SJSA1 (cell line): ENCODE measurements at regions not wholly inside any gene's neighbourhood (a gene's known extent, or its start where the extent isn't known, plus 50 kb on each side); places are given as distances from the start of the nearest gene placed in this dataset.

ENCODE experiments used
- DNase-seq, 2 experiments: peaks; one replicate each; pipeline ENCODE4 v3.0.0-alpha.2; 2015 to 2020; ENCODE audit warnings: low spot score in 2 of 2, low read depth in 1 of 2
- H3K27ac ChIP-seq: fragments of 250-450 bp; sonication (Bioruptor Pico); 2 replicates; pipeline ENCODE4 v1.5.1; 2020; ENCODE audit warnings: mild to moderate bottlenecking, moderate library complexity
- H3K27me3 ChIP-seq: fragments of 250-450 bp; sonication (Bioruptor Pico); replicated peaks from 2 replicates; pipeline ENCODE4 v1.5.1; 2020; ENCODE audit warnings: mild to moderate bottlenecking, moderate library complexity
- H3K36me3 ChIP-seq: fragments of 250-450 bp; sonication (Bioruptor Pico); 2 replicates; pipeline ENCODE4 v1.5.1; 2020; ENCODE audit warnings: mild to moderate bottlenecking
- H3K4me1 ChIP-seq: fragments of 250-450 bp; sonication (Bioruptor Pico); replicated peaks from 2 replicates; pipeline ENCODE4 v1.6.1; 2021; ENCODE audit warnings: mild to moderate bottlenecking
- H3K4me3 ChIP-seq: fragments of 250-450 bp; sonication (Bioruptor Pico); 2 replicates; pipeline ENCODE4 v1.5.1; 2020; ENCODE audit warnings: mild to moderate bottlenecking
- H3K9me3 ChIP-seq: fragments of 250-450 bp; sonication (Bioruptor Pico); replicated peaks from 2 replicates; pipeline ENCODE4 v1.5.1; 2020; ENCODE audit warnings: mild to moderate bottlenecking

DNA sequence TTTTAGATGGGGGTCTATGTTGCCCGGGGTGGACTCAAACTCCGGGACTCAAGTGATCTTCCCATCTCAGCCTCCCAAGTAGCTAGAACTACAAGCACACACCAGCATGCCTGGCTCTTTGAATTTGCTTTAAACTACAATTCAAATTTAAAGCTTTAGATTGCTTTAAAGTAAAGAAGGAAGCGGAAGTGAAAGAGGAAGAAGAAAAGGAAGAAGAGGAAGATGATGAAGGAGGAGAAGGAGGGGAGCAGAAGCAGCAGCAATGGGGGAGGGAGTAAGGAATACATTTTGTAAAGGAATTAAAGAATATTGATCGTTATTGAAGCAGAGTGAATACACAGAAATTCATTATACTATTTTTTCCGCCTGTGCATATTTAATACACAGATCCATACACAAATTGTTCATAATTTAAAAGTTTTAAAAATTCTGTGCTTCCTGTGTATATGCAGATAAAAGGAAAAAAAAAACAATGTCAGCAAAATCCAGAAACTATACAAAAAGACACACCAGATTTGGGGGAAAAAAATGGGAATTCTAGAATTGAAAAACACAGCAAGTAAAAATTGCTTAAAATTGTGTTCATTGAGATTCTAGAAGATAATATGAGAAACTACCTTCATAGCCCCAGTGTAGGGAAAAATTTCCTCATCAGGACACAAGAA, 60.8 kb upstream of the KCNMA1 start:
- Histone ChIP-seq H3K27me3 (no peaks in the 10 kb centered on the region; the same call in none of the 2 replicates), H3K4me3 (no peak overlapping the region), H3K36me3 (no peaks in the 10 kb centered on the region), H3K4me1 (no peaks in the 10 kb centered on the region), H3K9me3 (no peaks in the 10 kb centered on the region), H3K27ac (no peak overlapping the region)
- no peak for DNase-seq

DNA sequence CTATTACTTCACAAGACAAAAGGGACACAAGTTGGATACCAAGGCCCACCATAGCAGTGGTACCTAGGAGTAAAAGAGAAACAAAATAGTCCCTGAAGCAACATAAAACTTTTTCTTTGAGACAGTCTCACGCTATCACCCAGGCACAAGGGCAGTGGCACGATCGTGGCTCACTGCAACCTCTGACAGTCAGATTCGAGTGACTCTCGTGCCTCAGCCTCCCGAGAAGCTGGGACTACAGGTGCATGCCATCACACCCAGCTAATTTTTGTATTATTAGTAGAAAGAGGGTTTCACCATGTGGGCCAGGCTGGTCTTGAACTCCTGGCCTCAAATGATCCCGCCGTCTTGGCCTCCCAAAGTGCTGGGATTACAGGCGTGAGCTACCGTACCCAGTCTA, 59.0 kb upstream of the KCNMA1 start:
- H3K4me3 ChIP-seq = no peak overlapping the region
- no peak for DNase-seq
- no peaks in the 10 kb centered on the region; the same call in none of the 2 replicates for H3K27me3 ChIP-seq
- no peaks in the 10 kb centered on the region for H3K9me3 ChIP-seq
- no peaks in the 10 kb centered on the region for H3K4me1 ChIP-seq
- no peaks in the 10 kb centered on the region for H3K36me3 ChIP-seq
- no peak overlapping the region for H3K27ac ChIP-seq

DNA sequence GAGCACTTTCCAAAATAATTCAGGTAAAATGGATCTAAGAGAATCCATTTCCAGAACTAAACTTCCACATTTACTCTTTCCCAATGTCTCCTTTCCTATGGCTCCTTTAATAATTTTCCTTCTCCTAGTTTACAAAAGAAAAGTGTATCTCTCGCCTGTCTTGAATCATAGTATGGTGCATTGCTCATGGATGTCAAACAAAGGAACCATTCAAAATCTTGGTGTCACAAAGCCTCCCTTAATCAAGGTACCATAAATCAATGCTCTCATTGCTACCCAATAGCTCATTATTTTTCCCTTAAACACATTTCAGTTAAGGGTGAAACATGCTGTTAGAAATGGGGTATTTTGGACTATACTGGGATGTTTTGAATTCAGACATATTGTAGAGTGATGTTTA, 57.6 kb upstream of the KCNMA1 start:
- H3K4me1 ChIP-seq = no peaks in the 10 kb centered on the region
- no peak for DNase-seq
- no peak overlapping the region for H3K27ac ChIP-seq
- no peak overlapping the region for H3K4me3 ChIP-seq
- H3K9me3 ChIP-seq = no peaks in the 10 kb centered on the region
- no peaks in the 10 kb centered on the region; the same call in none of the 2 replicates for H3K27me3 ChIP-seq
- no peaks in the 10 kb centered on the region for H3K36me3 ChIP-seq

DNA sequence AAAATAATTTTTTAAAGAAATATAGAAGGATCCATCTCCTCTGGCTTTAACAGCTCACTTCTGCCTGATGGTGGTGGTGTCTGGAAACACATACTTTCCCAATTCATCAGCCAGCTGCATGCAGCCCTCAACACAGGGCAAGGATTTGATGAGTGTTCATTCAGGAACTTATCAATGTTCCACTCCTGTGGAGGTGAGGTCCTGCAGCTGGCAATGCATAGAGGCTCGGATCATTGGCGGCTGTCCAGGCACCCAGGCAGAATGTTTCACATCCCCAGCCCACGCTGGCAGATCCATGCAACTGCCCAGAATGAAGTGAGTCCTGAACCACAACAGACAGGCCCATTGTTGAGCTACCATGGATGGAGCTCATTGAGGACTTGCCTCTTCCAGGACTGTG, 55.2 kb upstream of the KCNMA1 start:
- Histone ChIP-seq H3K36me3 (no peaks in the 10 kb centered on the region), H3K4me3 (no peak overlapping the region), H3K27me3 (no peaks in the 10 kb centered on the region; the same call in 1 of the 2 replicates), H3K9me3 (no peaks in the 10 kb centered on the region), H3K27ac (no peak overlapping the region), H3K4me1 (no peaks in the 10 kb centered on the region)
- peak in 1 of 2 experiments; percentile 33 for DNase-seq

DNA sequence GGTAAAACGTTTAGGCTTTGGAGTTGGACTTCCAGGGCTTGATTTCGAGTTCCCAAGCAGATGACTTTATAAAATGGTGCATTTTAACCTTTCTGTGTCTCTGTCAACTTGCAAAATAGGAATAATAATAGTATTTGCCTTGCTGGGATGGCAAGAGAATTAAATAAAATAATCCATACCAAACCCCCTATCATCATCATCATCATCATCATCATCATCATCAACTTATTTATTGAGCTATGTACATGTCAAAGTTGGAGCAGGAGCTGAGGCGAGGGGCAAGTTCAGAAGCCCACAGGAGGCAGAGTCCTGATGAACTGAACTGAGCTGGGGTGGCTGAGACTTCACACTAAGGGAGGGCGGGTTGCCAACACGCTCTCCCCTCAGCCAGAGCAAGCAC, 51.7 kb upstream of the KCNMA1 start:
- H3K4me3 ChIP-seq = no peak overlapping the region
- DNase-seq = no peak
- H3K27me3 ChIP-seq = no peaks in the 10 kb centered on the region; the same call in 1 of the 2 replicates
- no peaks in the 10 kb centered on the region for H3K36me3 ChIP-seq
- H3K9me3 ChIP-seq = no peaks in the 10 kb centered on the region
- no peak overlapping the region for H3K27ac ChIP-seq
- H3K4me1 ChIP-seq = no peaks in the 10 kb centered on the region

DNA sequence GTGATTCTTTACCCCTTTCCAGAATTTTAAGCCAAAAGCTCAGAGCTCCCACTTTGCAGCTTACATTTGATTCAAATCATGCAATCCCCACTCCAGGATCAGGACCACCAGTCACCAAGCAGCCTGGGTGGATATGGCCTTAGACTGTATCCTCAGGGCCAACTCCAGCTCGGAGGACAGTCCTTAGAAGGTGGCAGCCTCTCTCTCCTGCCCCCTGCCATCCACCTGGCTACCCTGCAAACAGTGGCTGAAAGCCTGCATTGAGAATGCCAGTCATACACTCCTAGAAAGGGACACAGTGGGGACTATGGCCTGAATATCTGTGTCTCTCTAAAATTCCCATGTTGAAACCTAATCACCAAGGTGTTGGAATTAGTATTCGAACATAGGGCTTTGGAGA, 50.0 kb upstream of the KCNMA1 start:
- DNase-seq = peak in 1 of 2 experiments; percentile 20
- Histone ChIP-seq H3K4me3 (no peak overlapping the region), H3K27ac (no peak overlapping the region), H3K36me3 (no peaks in the 10 kb centered on the region), H3K4me1 (no peaks in the 10 kb centered on the region), H3K27me3 (no peaks in the 10 kb centered on the region; the same call in 1 of the 2 replicates), H3K9me3 (no peaks in the 10 kb centered on the region)
